Psoas muscle (tissue), 7 donors: ENCODE measurements at regions not wholly inside any gene's neighbourhood (a gene's known extent, or its start where the extent isn't known, plus 50 kb on each side); places are given as distances from the start of the nearest gene placed in this dataset.

Source experiments
- ATAC-seq, 4 donors: fragments of 200-7000 bp; cut with Tn5 transposase; one replicate each; pipeline ENCODE4 v1.9.1; 2020; ENCODE audit warnings: moderate library complexity in 3 of 4, mild to moderate bottlenecking in 2 of 4
- DNase-seq, 2 donors: peaks; one replicate each; pipeline ENCODE4 v3.0.0-alpha.2; 2020
- H3K27ac ChIP-seq: fragments of 200-600 bp; one replicate; pipeline ENCODE4 v1.8.0; 2022
- H3K27me3 ChIP-seq, 3 donors: fragments of 200-600 bp in 1 of 3; one replicate each; pipeline versions ENCODE4 v1.6.1 to v1.8.0; 2013 to 2022; ENCODE audit warnings: low read length in 2 of 3, mild to moderate bottlenecking in 2 of 3, moderate library complexity in 1 of 3; ENCODE audit not compliant: insufficient read depth in 3 of 3
- H3K36me3 ChIP-seq, 2 donors: fragments of 200-600 bp in 1 of 2; one replicate each; pipeline versions ENCODE4 v1.6.1 to v1.8.0; 2013 to 2022; ENCODE audit warnings: low read depth in 1 of 2, mild to moderate bottlenecking in 1 of 2, moderate library complexity in 1 of 2; ENCODE audit not compliant: insufficient read depth in 1 of 2
- H3K4me1 ChIP-seq: fragments of 200-600 bp; one replicate; pipeline ENCODE4 v1.8.0; 2022
- H3K4me3 ChIP-seq: fragments of 200-600 bp; one replicate; pipeline ENCODE4 v1.8.0; 2022; ENCODE audit warnings: mild to moderate bottlenecking
- H3K9me3 ChIP-seq: fragments of 200-600 bp; one replicate; pipeline ENCODE4 v1.8.0; 2022
- CTCF ChIP-seq: fragments of 200-600 bp; IDR thresholded peaks from one replicate; pipeline ENCODE4 v1.8.0; 2022; ENCODE audit warnings: antibody characterized with exemption
- WGBS, 3 donors: extraction: QIAGEN DNeasy Blood & Tissue Kit; methylation state at CpG; one replicate each; pipeline versions ENCODE4 v1.1.6 to v1.1.7; 2013; 5-methylcytosine and 5-hydroxymethylcytosine counted together
- intact Hi-C, 2 donors: fragments of 100-400 bp; cut with DNase I; formaldehyde crosslinking; loops; one replicate each; pipeline versions ENCODE4 v1.11.0 to v1.14.2; 2022
- donor health status: healthy with polysubstance abuse.
- donor health status: DM: no; HTN: no; CAD: no; lungs with moderate emphysema.
- donor health status: Bipolar disorder and iron deficiency.
- donor health status: healthy.
- donor health status: DM: yes; HTN: yes; CAD: no.
- donor health status: DM: no; HTN: no; CAD: no.
- donor health status: DM: yes; HTN: yes; CAD: no.

- DNase-seq (no peak), ATAC-seq (peak in 1 of 4 donors; percentile 43)
- intact Hi-C loops = no loop called here
- Histone ChIP-seq H3K9me3 (peaks cover 1% of the 10 kb centered on the region), H3K36me3 (no peaks in the 10 kb centered on the region), H3K27ac (no peak overlapping the region), H3K4me1 (no peaks in the 10 kb centered on the region), H3K4me3 (no peak overlapping the region), H3K27me3 (no peaks in the 10 kb centered on the region)
- no peak for TF ChIP-seq CTCF
- 22 to 29% (median 22%) methylated on average over 5 of the region's 5 CpGs for WGBS, 3 donors
Observed at GRCh38 chr6:74805916-74806696, 399.7 kb downstream of the COL12A1 start.

- Histone ChIP-seq H3K27ac (no peak overlapping the region), H3K36me3 (no peaks in the 10 kb centered on the region), H3K4me1 (no peaks in the 10 kb centered on the region), H3K27me3 (no peaks in the 10 kb centered on the region), H3K9me3 (peaks cover 4% of the 10 kb centered on the region), H3K4me3 (no peak overlapping the region)
- no peak for ATAC-seq
- TF ChIP-seq CTCF = no peak
- intact Hi-C loops = no loop called here
- 74 to 89% (median 76%) methylated on average over 1 of the region's 1 CpG for WGBS, 3 donors
- no peak for DNase-seq
Observed at GRCh38 chr6:74798302-74798701, 407.6 kb downstream of the COL12A1 start.

- TF ChIP-seq CTCF = no peak
- Histone ChIP-seq H3K4me3 (no peak overlapping the region), H3K27ac (no peak overlapping the region), H3K27me3 (peaks cover 0 to 2% (median 0%) of the 10 kb centered on the region in 3 donors), H3K36me3 (no peaks in the 10 kb centered on the region), H3K9me3 (no peaks in the 10 kb centered on the region), H3K4me1 (no peaks in the 10 kb centered on the region)
- DNase-seq (no peak), ATAC-seq (no peak)
- intact Hi-C loops = no loop called here
- 37 to 51% (median 41%) methylated on average over 3 of the region's 3 CpGs for WGBS, 3 donors
Observed at GRCh38 chr6:74785236-74785635, 420.6 kb downstream of the COL12A1 start.

- Histone ChIP-seq H3K9me3 (no peaks in the 10 kb centered on the region), H3K27ac (no peak overlapping the region), H3K4me3 (no peak overlapping the region), H3K27me3 (peaks cover 0 to 2% (median 0%) of the 10 kb centered on the region in 3 donors), H3K4me1 (no peaks in the 10 kb centered on the region), H3K36me3 (no peaks in the 10 kb centered on the region)
- TF ChIP-seq CTCF = no peak
- intact Hi-C loops = no loop called here
- ATAC-seq (no peak), DNase-seq (no peak)
- 23 to 62% (median 26%) methylated on average over 1 of the region's 1 CpG for WGBS, 3 donors
Observed at GRCh38 chr6:74782346-74782745, 423.5 kb downstream of the COL12A1 start.

GRCh38 chr6:74780831-74781230 lies 425.0 kb downstream of the COL12A1 start:
- no peak overlapping the region for H3K27ac ChIP-seq
- H3K27me3 ChIP-seq = peaks cover 0 to 2% (median 0%) of the 10 kb centered on the region in 3 donors
- ATAC-seq (no peak), DNase-seq (no peak)
- H3K4me3 ChIP-seq = no peak overlapping the region
- TF ChIP-seq CTCF = no peak
- H3K36me3 ChIP-seq = no peaks in the 10 kb centered on the region
- intact Hi-C loops = no loop called here
- H3K9me3 ChIP-seq = no peaks in the 10 kb centered on the region
- no peaks in the 10 kb centered on the region for H3K4me1 ChIP-seq
